ENCODE measurements at regions not wholly inside any gene's neighbourhood (a gene's known extent, or its start where the extent isn't known, plus 50 kb on each side); places are given as distances from the start of the nearest gene placed in this dataset.

- Histone ChIP-seq H3K36me3 (ENCODE audit: insufficient read depth, low read length) (no peaks in the 10 kb centered on the region), H2AFZ (ENCODE audit: low read depth, low read length) (no peak overlapping the region), H3K4me1 (ENCODE audit: insufficient read depth, low read length) (no peaks in the 10 kb centered on the region), H3K27me3 (ENCODE audit: insufficient read depth, low read length) (no peaks in the 10 kb centered on the region), H3K9me3 (ENCODE audit: low read length) (no peaks in the 10 kb centered on the region), H3K4me3 (ENCODE audit: low read length) (no peak overlapping the region)
Observed at GRCh38 chr5:175088963-175089362, 355.0 kb downstream of the DRD1 start.

DNA sequence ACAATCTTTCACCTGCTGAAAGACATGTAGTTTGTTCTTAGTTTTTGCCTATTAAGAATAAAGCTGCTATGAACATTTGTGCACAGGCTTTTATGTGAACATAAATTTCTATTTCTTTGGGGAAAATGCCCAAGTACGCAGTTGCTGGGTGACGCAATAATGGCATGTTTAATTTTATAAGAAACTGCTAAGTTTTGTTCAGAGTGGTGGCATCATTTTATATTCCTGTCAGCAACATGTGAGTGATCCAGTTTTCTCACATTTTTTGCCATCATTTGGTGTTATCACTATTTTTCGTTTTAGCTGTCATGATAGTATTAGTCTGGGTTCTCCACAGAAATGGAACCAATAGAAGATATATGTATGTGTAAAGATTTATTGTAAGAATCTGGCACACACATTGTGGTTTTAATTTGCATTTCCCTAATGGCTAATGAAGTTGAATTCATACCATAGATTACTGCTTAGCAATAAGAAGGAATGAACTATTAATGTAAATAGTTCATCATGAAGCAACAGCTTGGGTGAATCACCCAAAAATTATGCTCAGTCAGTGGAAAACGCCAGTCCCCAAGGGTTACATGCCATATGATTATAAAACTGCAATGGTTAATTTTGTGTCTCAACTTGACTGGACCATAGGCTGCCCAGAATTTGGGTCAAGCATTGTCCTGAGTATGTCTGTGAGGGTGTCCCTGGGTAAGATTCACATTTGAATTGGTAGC lies 358.6 kb downstream of the MSX2 start:
- no peaks in the 10 kb centered on the region for H3K4me1 ChIP-seq (ENCODE audit: insufficient read depth, low read length)
- H3K36me3 ChIP-seq (ENCODE audit: insufficient read depth, low read length): no peaks in the 10 kb centered on the region
- no peaks in the 10 kb centered on the region for H3K27me3 ChIP-seq (ENCODE audit: insufficient read depth, low read length)
- no peak overlapping the region for H3K4me3 ChIP-seq (ENCODE audit: low read length)
- no peaks in the 10 kb centered on the region for H3K9me3 ChIP-seq (ENCODE audit: low read length)
- no peak overlapping the region for H2AFZ ChIP-seq (ENCODE audit: low read depth, low read length)

DNA sequence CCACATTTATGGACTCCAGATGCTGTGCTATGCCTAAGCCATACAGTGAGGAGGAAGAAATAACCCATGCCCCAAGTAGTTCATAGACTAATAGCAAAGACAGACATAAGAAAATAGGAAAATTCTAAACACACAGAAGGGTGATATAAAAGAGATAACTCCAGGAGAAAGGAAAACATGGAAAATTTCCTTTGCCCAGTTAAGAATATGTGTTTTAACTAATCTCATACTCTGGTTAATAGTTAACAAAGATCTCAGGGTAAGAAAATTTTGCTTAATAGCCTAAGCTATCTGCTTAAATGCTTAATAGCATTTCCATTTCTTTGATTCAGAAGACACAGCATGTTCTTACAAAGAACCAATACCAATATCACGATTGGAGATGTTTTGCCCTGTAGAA lies 358.0 kb downstream of the MSX2 start:
- Histone ChIP-seq H3K27me3 (ENCODE audit: insufficient read depth, low read length) (no peaks in the 10 kb centered on the region), H2AFZ (ENCODE audit: low read depth, low read length) (no peak overlapping the region), H3K9me3 (ENCODE audit: low read length) (no peaks in the 10 kb centered on the region), H3K4me3 (ENCODE audit: low read length) (no peak overlapping the region), H3K4me1 (ENCODE audit: insufficient read depth, low read length) (no peaks in the 10 kb centered on the region), H3K36me3 (ENCODE audit: insufficient read depth, low read length) (no peaks in the 10 kb centered on the region)

- Histone ChIP-seq H3K4me3 (ENCODE audit: low read length) (no peak overlapping the region), H3K27me3 (ENCODE audit: insufficient read depth, low read length) (no peaks in the 10 kb centered on the region), H3K4me1 (ENCODE audit: insufficient read depth, low read length) (no peaks in the 10 kb centered on the region)
Observed at GRCh38 chr5:175079707-175080106, 355.3 kb downstream of the MSX2 start.

GRCh38 chr5:175070283-175070682 lies 345.9 kb downstream of the MSX2 start:
- H3K4me1 ChIP-seq (ENCODE audit: insufficient read depth, low read length): no peaks in the 10 kb centered on the region
- no peak overlapping the region for H3K4me3 ChIP-seq (ENCODE audit: low read length)
- no peaks in the 10 kb centered on the region for H3K9me3 ChIP-seq (ENCODE audit: low read length)
- H2AFZ ChIP-seq (ENCODE audit: low read depth, low read length): no peak overlapping the region
- H3K36me3 ChIP-seq (ENCODE audit: insufficient read depth, low read length): no peaks in the 10 kb centered on the region
- no peaks in the 10 kb centered on the region for H3K27me3 ChIP-seq (ENCODE audit: insufficient read depth, low read length)

More at GRCh38 chr5:175079707-175080106, 355.3 kb downstream of the MSX2 start:
- no peaks in the 10 kb centered on the region for H3K36me3 ChIP-seq (ENCODE audit: insufficient read depth, low read length)
- no peak overlapping the region for H2AFZ ChIP-seq (ENCODE audit: low read depth, low read length)
- no peaks in the 10 kb centered on the region for H3K9me3 ChIP-seq (ENCODE audit: low read length)

DNA sequence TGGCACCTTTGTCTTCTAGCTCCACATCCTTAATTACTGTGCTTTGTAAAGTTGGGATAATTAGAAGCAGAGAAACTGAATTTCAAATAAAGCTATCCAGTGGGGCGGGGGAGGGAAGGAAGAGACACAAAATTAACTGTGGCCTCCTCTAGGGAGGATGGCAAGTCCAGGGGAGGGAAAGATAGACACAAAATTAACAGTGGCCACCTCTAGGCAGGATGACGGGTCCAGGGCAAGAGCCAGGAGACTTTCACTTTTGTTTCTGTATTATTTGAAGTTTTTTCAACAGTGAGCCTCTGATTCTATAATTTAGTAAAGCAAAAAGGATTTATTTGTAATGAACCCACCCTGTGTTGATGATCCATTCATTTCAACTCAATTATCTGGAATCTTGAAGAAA lies 335.9 kb downstream of the MSX2 start:
- Histone ChIP-seq H3K4me1 (ENCODE audit: insufficient read depth, low read length) (peaks cover 9% of the 10 kb centered on the region), H3K36me3 (ENCODE audit: insufficient read depth, low read length) (no peaks in the 10 kb centered on the region), H3K4me3 (ENCODE audit: low read length) (peak overlapping the region; percentile 14), H3K27me3 (ENCODE audit: insufficient read depth, low read length) (no peaks in the 10 kb centered on the region), H2AFZ (ENCODE audit: low read depth, low read length) (no peak overlapping the region), H3K9me3 (ENCODE audit: low read length) (no peaks in the 10 kb centered on the region)

DNA sequence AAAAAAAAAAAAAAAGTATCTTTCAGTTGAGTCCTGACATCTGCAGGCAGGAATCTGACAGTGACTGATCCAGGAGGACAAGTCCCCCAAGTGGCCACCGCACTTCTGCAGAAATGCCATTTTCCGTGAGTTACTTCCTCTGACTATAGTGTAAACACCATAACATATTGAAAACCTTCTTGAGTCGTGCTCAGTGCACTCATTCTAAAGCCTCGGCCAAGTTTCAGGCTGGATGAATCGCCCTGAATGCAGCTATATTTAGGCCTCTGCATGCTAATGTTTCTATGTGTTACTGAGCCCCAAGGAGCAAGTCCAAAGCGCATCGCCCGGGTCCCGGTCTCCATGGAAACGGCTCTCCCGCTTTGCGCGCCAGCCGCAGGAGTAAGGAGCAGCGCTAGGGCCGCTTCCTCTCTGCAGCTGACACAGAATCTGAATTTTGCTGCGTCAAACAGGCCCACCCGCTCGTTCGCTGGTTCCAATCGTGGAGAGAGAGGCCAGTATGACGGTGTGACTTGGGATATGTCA lies 335.4 kb downstream of the MSX2 start:
- H2AFZ ChIP-seq (ENCODE audit: low read depth, low read length): no peak overlapping the region
- H3K27me3 ChIP-seq (ENCODE audit: insufficient read depth, low read length): no peaks in the 10 kb centered on the region
- H3K4me3 ChIP-seq (ENCODE audit: low read length): peak overlapping the region; percentile 14
- H3K9me3 ChIP-seq (ENCODE audit: low read length): no peaks in the 10 kb centered on the region
- peaks cover 9% of the 10 kb centered on the region for H3K4me1 ChIP-seq (ENCODE audit: insufficient read depth, low read length)
- no peaks in the 10 kb centered on the region for H3K36me3 ChIP-seq (ENCODE audit: insufficient read depth, low read length)

GRCh38 chr5:175056831-175057230 lies 332.4 kb downstream of the MSX2 start:
- no peaks in the 10 kb centered on the region for H3K9me3 ChIP-seq (ENCODE audit: low read length)
- H3K4me3 ChIP-seq (ENCODE audit: low read length): no peak overlapping the region
- H3K4me1 ChIP-seq (ENCODE audit: insufficient read depth, low read length): peaks cover 9% of the 10 kb centered on the region
- H2AFZ ChIP-seq (ENCODE audit: low read depth, low read length): no peak overlapping the region
- H3K27me3 ChIP-seq (ENCODE audit: insufficient read depth, low read length): no peaks in the 10 kb centered on the region
- H3K36me3 ChIP-seq (ENCODE audit: insufficient read depth, low read length): no peaks in the 10 kb centered on the region

- Histone ChIP-seq H2AFZ (ENCODE audit: low read depth, low read length) (no peak overlapping the region), H3K4me1 (ENCODE audit: insufficient read depth, low read length) (no peaks in the 10 kb centered on the region), H3K27me3 (ENCODE audit: insufficient read depth, low read length) (no peaks in the 10 kb centered on the region), H3K4me3 (ENCODE audit: low read length) (no peak overlapping the region), H3K36me3 (ENCODE audit: insufficient read depth, low read length) (no peaks in the 10 kb centered on the region), H3K9me3 (ENCODE audit: low read length) (no peaks in the 10 kb centered on the region)
Observed at GRCh38 chr5:175054243-175054642, 329.9 kb downstream of the MSX2 start.

DNA sequence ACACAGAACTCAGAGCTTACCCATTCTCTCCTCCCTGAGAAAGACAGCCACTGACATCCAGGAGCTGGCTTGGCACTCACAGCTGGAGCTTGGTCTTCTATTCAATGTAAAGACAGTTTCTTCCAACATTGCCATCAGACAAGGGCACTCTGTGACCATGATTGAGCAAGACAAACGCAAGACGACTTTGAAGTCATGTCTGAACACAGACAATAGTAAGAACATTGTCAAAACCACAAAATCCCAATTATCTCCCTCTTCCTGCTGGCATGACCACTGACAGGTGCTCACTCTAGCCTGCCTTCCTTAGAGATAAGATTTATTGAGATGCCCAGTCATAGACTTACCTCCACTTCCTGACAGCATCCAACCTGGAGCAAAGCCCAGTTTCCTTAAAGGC lies 328.0 kb downstream of the MSX2 start:
- no peak overlapping the region for H3K4me3 ChIP-seq (ENCODE audit: low read length)
- no peaks in the 10 kb centered on the region for H3K36me3 ChIP-seq (ENCODE audit: insufficient read depth, low read length)
- H3K27me3 ChIP-seq (ENCODE audit: insufficient read depth, low read length): no peaks in the 10 kb centered on the region
- H3K4me1 ChIP-seq (ENCODE audit: insufficient read depth, low read length): no peaks in the 10 kb centered on the region
- H3K9me3 ChIP-seq (ENCODE audit: low read length): no peaks in the 10 kb centered on the region
- H2AFZ ChIP-seq (ENCODE audit: low read depth, low read length): no peak overlapping the region

GRCh38 chr5:175047048-175047447 lies 322.7 kb downstream of the MSX2 start:
- H3K27me3 ChIP-seq (ENCODE audit: insufficient read depth, low read length): no peaks in the 10 kb centered on the region

GRCh38 chr5:175045820-175046219 lies 321.4 kb downstream of the MSX2 start:
- Histone ChIP-seq H3K27me3 (ENCODE audit: insufficient read depth, low read length) (no peaks in the 10 kb centered on the region), H3K4me1 (ENCODE audit: insufficient read depth, low read length) (no peaks in the 10 kb centered on the region), H3K9me3 (ENCODE audit: low read length) (no peaks in the 10 kb centered on the region), H2AFZ (ENCODE audit: low read depth, low read length) (no peak overlapping the region), H3K4me3 (ENCODE audit: low read length) (no peak overlapping the region), H3K36me3 (ENCODE audit: insufficient read depth, low read length) (no peaks in the 10 kb centered on the region)

More at GRCh38 chr5:175047048-175047447, 322.7 kb downstream of the MSX2 start:
- no peaks in the 10 kb centered on the region for H3K9me3 ChIP-seq (ENCODE audit: low read length)
- no peak overlapping the region for H2AFZ ChIP-seq (ENCODE audit: low read depth, low read length)
- H3K4me1 ChIP-seq (ENCODE audit: insufficient read depth, low read length): no peaks in the 10 kb centered on the region
- no peaks in the 10 kb centered on the region for H3K36me3 ChIP-seq (ENCODE audit: insufficient read depth, low read length)
- H3K4me3 ChIP-seq (ENCODE audit: low read length): no peak overlapping the region

DNA sequence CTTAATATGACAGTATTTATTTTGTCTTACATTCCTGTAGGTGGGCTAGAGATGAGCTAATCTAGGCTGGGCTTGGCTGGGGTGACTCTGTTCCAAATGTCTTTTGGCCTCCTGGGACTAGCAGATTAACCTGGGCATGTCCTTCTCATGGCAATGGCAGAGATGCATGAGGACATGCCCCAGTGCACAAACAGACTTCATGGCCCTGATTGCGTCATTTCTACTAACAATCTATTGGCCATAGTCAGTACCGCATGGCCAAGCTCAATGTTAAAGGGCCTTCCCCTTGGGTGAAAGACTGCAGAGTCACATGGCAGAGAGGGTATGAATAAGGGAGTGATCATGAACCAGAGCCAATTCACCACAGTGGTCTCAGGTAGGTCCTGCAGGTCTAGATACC lies 313.4 kb downstream of the MSX2 start:
- H3K36me3 ChIP-seq (ENCODE audit: insufficient read depth, low read length): no peaks in the 10 kb centered on the region
- no peak overlapping the region for H3K4me3 ChIP-seq (ENCODE audit: low read length)
- H2AFZ ChIP-seq (ENCODE audit: low read depth, low read length): no peak overlapping the region
- H3K4me1 ChIP-seq (ENCODE audit: insufficient read depth, low read length): no peaks in the 10 kb centered on the region
- H3K27me3 ChIP-seq (ENCODE audit: insufficient read depth, low read length): no peaks in the 10 kb centered on the region
- no peaks in the 10 kb centered on the region for H3K9me3 ChIP-seq (ENCODE audit: low read length)
